Astrocyte (in vitro differentiated cells and primary cell): ENCODE measurements at regions not wholly inside any gene's neighbourhood (a gene's known extent, or its start where the extent isn't known, plus 50 kb on each side); places are given as distances from the start of the nearest gene placed in this dataset.

Experiments
- DNase-seq: peaks from one replicate; pipeline ENCODE4 v3.0.0-alpha.2; 2010; ENCODE audit warnings: low read depth
- FAIRE-seq: peaks from 2 replicates; lab custom pipeline; 2011; peaks lifted over from hg19 to GRCh38; lab: Jason Lieb, UNC
- H2AFZ ChIP-seq: 2 replicates; pipeline ENCODE4 v1.6.0; 2012; ENCODE audit warnings: low read depth, low read length, inconsistent platforms
- H3K27ac ChIP-seq: 2 replicates; pipeline ENCODE4 v1.5.1; 2011; ENCODE audit warnings: low read depth, low read length, inconsistent platforms
- H3K27me3 ChIP-seq: 2 replicates; pipeline ENCODE4 v1.6.0; 2011; ENCODE audit warnings: low read length, inconsistent platforms; ENCODE audit not compliant: insufficient read depth
- H3K36me3 ChIP-seq: 2 replicates; pipeline ENCODE4 v1.5.1; 2011; ENCODE audit warnings: low read length, inconsistent platforms; ENCODE audit not compliant: insufficient read depth
- H3K4me1 ChIP-seq: 2 replicates; pipeline ENCODE4 v1.5.1; 2011; ENCODE audit warnings: low read length, inconsistent platforms; ENCODE audit not compliant: insufficient read depth
- H3K4me2 ChIP-seq: 2 replicates; pipeline ENCODE4 v1.6.0; 2012; ENCODE audit warnings: low read length, inconsistent platforms
- H3K4me3 ChIP-seq: 2 replicates; pipeline ENCODE4 v1.5.1; 2011; ENCODE audit warnings: low read depth, mild to moderate bottlenecking, low read length, inconsistent platforms; ENCODE audit not compliant: insufficient read depth
- H3K79me2 ChIP-seq: 2 replicates; pipeline ENCODE4 v1.6.0; 2012; ENCODE audit warnings: mild to moderate bottlenecking, low read length, inconsistent platforms; ENCODE audit not compliant: insufficient read depth
- H3K9ac ChIP-seq: 2 replicates; pipeline ENCODE4 v1.6.0; 2012; ENCODE audit warnings: mild to moderate bottlenecking, low read length, inconsistent platforms
- H3K9me3 ChIP-seq: 2 replicates; pipeline ENCODE4 v1.5.1; 2012; ENCODE audit warnings: low read depth, mild to moderate bottlenecking, low read length, inconsistent platforms; ENCODE audit not compliant: insufficient read depth
- H4K20me1 ChIP-seq: 2 replicates; pipeline ENCODE4 v1.6.0; 2012; ENCODE audit warnings: low read length, inconsistent platforms; ENCODE audit not compliant: insufficient read depth
- H3K27ac Mint-ChIP-seq: one replicate; pipeline ENCODE4 v1.8.0; 2021; ENCODE audit warnings: mild to moderate bottlenecking, mixed read lengths; ENCODE audit not compliant: unreplicated experiment
- H3K27me3 Mint-ChIP-seq: one replicate; pipeline ENCODE4 v1.8.0; 2021; ENCODE audit warnings: low read depth, mixed read lengths; ENCODE audit not compliant: unreplicated experiment
- H3K36me3 Mint-ChIP-seq: one replicate; pipeline ENCODE4 v1.8.0; 2021; ENCODE audit warnings: low read depth, mixed read lengths; ENCODE audit not compliant: unreplicated experiment
- H3K4me1 Mint-ChIP-seq: one replicate; pipeline ENCODE4 v1.8.0; 2021; ENCODE audit warnings: low read depth, mixed read lengths; ENCODE audit not compliant: unreplicated experiment
- H3K4me3 Mint-ChIP-seq: one replicate; pipeline ENCODE4 v1.8.0; 2021; ENCODE audit warnings: mild to moderate bottlenecking, moderate library complexity, mixed read lengths; ENCODE audit not compliant: unreplicated experiment
- H3K9me3 Mint-ChIP-seq: one replicate; pipeline ENCODE4 v1.8.0; 2021; ENCODE audit warnings: mild to moderate bottlenecking, mixed read lengths; ENCODE audit not compliant: unreplicated experiment
- EZH2 ChIP-seq: IDR thresholded peaks from 2 replicates; pipeline ENCODE4 v1.6.1; 2012; ENCODE audit warnings: mild to moderate bottlenecking, low read length, inconsistent platforms; ENCODE audit not compliant: insufficient read depth
- TF ChIP-seq, protein P1 (sequence below): IDR thresholded peaks from 2 replicates; pipeline ENCODE4 v1.5.1; 2011; ENCODE audit warnings: low read depth, mild to moderate bottlenecking, inconsistent platforms, low read length, moderate library complexity; ENCODE audit not compliant: insufficient read depth

GRCh38 chr3:115388166-115388565 lies 235.1 kb upstream of the GAP43 start:
- no peaks in the 10 kb centered on the region for H3K9me3 Mint-ChIP-seq
- peaks cover 9% of the 10 kb centered on the region for H3K4me1 ChIP-seq
- no peaks in the 10 kb centered on the region for H3K27me3 ChIP-seq
- H3K9ac ChIP-seq: no peak overlapping the region
- H2AFZ ChIP-seq: peak overlapping the region; percentile 18
- H3K27ac ChIP-seq: no peak overlapping the region
- DNase-seq: peak; percentile 60
- TF ChIP-seq, protein P1, sequence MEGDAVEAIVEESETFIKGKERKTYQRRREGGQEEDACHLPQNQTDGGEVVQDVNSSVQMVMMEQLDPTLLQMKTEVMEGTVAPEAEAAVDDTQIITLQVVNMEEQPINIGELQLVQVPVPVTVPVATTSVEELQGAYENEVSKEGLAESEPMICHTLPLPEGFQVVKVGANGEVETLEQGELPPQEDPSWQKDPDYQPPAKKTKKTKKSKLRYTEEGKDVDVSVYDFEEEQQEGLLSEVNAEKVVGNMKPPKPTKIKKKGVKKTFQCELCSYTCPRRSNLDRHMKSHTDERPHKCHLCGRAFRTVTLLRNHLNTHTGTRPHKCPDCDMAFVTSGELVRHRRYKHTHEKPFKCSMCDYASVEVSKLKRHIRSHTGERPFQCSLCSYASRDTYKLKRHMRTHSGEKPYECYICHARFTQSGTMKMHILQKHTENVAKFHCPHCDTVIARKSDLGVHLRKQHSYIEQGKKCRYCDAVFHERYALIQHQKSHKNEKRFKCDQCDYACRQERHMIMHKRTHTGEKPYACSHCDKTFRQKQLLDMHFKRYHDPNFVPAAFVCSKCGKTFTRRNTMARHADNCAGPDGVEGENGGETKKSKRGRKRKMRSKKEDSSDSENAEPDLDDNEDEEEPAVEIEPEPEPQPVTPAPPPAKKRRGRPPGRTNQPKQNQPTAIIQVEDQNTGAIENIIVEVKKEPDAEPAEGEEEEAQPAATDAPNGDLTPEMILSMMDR: no peak
- TF ChIP-seq EZH2: no peak
- no peak overlapping the region for H3K27ac Mint-ChIP-seq
- no peaks in the 10 kb centered on the region for H4K20me1 ChIP-seq
- no peaks in the 10 kb centered on the region for H3K36me3 ChIP-seq
- peaks cover 8% of the 10 kb centered on the region for H3K4me1 Mint-ChIP-seq
- H3K79me2 ChIP-seq: no peaks in the 10 kb centered on the region
- no peaks in the 10 kb centered on the region for H3K27me3 Mint-ChIP-seq
- no peaks in the 10 kb centered on the region for H3K9me3 ChIP-seq
- H3K4me2 ChIP-seq: no peak overlapping the region
- FAIRE-seq: peak; percentile 32
- H3K4me3 ChIP-seq: no peak overlapping the region
- no peaks in the 10 kb centered on the region for H3K36me3 Mint-ChIP-seq
- no peak overlapping the region for H3K4me3 Mint-ChIP-seq

GRCh38 chr3:115388811-115389210 lies 234.5 kb upstream of the GAP43 start:
- Histone ChIP-seq H3K36me3 (no peaks in the 10 kb centered on the region), H3K9ac (no peak overlapping the region), H3K9me3 (no peaks in the 10 kb centered on the region), H3K4me3 (no peak overlapping the region), H3K27ac (no peak overlapping the region), H3K27me3 (no peaks in the 10 kb centered on the region), H3K79me2 (no peaks in the 10 kb centered on the region), H3K4me1 (peaks cover 9% of the 10 kb centered on the region), H3K4me2 (no peak overlapping the region), H2AFZ (no peak overlapping the region), H4K20me1 (no peaks in the 10 kb centered on the region)
- no peaks in the 10 kb centered on the region for H3K36me3 Mint-ChIP-seq
- TF ChIP-seq EZH2: no peak
- TF ChIP-seq, protein P1: no peak
- H3K4me1 Mint-ChIP-seq: peaks cover 8% of the 10 kb centered on the region
- no peak overlapping the region for H3K4me3 Mint-ChIP-seq
- H3K27ac Mint-ChIP-seq: no peak overlapping the region
- no peak for DNase-seq
- no peaks in the 10 kb centered on the region for H3K27me3 Mint-ChIP-seq
- peak; percentile 60 for FAIRE-seq
- H3K9me3 Mint-ChIP-seq: no peaks in the 10 kb centered on the region

GRCh38 chr3:115396801-115397200 lies 226.5 kb upstream of the GAP43 start:
- Histone ChIP-seq H3K27me3 (no peaks in the 10 kb centered on the region), H3K9me3 (no peaks in the 10 kb centered on the region), H3K27ac (peak overlapping the region; percentile 79), H2AFZ (no peak overlapping the region), H3K79me2 (no peaks in the 10 kb centered on the region), H3K36me3 (no peaks in the 10 kb centered on the region), H3K4me1 (peaks cover 25% of the 10 kb centered on the region), H4K20me1 (no peaks in the 10 kb centered on the region), H3K4me3 (no peak overlapping the region), H3K4me2 (no peak overlapping the region), H3K9ac (no peak overlapping the region)
- H3K27me3 Mint-ChIP-seq: no peaks in the 10 kb centered on the region
- TF ChIP-seq EZH2: no peak
- TF ChIP-seq, protein P1: no peak
- peaks cover 18% of the 10 kb centered on the region for H3K4me1 Mint-ChIP-seq
- H3K27ac Mint-ChIP-seq: no peak overlapping the region
- H3K36me3 Mint-ChIP-seq: no peaks in the 10 kb centered on the region
- no peak for DNase-seq
- no peaks in the 10 kb centered on the region for H3K9me3 Mint-ChIP-seq
- no peak for FAIRE-seq
- H3K4me3 Mint-ChIP-seq: no peak overlapping the region
